DMS79 (cell line): ENCODE measurements at regions not wholly inside any gene's neighbourhood (a gene's known extent, or its start where the extent isn't known, plus 50 kb on each side); places are given as distances from the start of the nearest gene placed in this dataset.

Source experiments
- DNase-seq: peaks from one replicate; lab custom pipeline; 2025; lab: John Stamatoyannopoulos, UW

DNA sequence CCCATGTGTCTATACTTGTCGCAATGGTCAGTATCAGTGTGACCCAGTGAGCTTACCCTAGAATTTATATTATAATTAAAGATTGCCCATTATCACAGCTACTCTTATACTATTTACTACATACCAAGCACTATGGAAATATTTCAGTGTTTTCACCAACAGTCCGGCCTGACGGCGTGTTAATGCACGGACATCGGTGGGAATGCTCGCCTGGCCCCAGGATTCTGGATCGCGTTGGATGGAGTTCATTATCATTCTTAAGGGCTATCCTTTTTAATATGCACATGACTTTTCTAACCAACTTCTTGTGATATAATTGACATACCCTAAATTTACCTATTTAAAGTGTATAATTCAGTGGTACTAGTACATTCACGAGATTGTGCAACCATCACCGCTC lies 51.8 kb upstream of the AFDN start:
- DNase-seq = no peak

DNA sequence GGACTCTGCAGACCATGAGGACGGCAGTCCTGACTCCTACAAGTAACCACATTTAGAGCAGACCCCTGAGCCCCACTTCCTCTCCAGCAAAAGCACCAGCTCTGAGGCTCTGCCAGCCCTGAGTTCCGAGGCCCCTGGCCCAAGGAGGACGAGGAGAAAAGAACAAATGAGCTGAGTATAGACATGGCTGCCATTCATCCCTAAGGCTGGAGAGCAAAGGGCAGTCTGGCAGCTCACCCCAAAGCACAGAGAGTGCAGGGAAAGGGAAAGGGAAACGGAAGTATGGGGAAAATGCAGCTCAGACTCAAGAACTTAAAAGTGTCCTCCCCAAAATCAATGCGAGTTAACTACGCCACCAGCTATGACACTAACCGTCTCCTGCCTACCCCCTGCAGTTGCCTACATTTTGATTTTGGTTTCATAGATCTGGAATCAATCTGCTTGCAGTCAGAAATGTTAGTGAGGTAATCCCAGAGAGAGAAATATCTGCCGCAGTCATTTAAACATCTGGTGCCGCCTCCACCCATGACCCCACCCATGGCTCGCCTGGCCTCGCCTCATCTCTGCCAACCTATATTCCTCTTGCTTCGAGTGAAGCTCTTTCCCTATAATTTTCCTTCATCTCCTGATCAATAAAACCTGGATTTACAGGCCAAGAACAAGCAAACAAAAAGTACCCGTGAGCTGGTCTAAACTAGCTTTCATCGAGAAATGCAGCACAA lies 49.6 kb upstream of the AFDN start:
- DNase-seq = no peak
